GM19395 (cell line): ENCODE measurements at regions not wholly inside any gene's neighbourhood (a gene's known extent, or its start where the extent isn't known, plus 50 kb on each side); places are given as distances from the start of the nearest gene placed in this dataset.
"Not testable (repeated sequence)": the region's sequence is repeated elsewhere in the genome, so short reads cannot be mapped to it uniquely, and the experiment has no call there.

Experiments used
- ATAC-seq: cut with Tn5 transposase; IDR thresholded peaks from one replicate; pipeline ENCODE4 v1.9.1; 2021; ENCODE audit warnings: mild to moderate bottlenecking, moderate library complexity; ENCODE audit not compliant: unreplicated experiment

GRCh38 chr17:30713805-30714204 lies 110.7 kb downstream of the CRLF3 start:
- not testable (repeated sequence) for ATAC-seq

DNA sequence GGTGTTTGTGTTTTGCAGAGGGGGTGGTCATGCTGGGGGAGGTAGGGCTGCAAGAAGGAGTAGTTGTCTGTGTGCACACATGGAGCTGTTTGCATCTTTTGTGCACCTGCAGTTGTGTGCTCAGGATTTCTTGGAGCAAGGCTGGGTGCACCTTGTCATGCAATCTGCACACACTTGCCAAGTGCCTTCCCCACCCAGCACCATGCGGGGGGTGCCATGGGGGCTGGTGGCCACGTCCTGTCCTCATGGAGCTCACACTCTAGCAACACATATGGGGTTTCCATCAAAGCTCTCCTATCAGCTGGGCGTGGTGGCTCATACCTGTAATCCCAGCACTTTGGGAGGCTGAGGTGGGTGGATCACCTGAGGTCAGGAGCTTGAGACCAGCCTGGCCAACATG lies 111.6 kb downstream of the CRLF3 start:
- not testable (repeated sequence) for ATAC-seq

DNA sequence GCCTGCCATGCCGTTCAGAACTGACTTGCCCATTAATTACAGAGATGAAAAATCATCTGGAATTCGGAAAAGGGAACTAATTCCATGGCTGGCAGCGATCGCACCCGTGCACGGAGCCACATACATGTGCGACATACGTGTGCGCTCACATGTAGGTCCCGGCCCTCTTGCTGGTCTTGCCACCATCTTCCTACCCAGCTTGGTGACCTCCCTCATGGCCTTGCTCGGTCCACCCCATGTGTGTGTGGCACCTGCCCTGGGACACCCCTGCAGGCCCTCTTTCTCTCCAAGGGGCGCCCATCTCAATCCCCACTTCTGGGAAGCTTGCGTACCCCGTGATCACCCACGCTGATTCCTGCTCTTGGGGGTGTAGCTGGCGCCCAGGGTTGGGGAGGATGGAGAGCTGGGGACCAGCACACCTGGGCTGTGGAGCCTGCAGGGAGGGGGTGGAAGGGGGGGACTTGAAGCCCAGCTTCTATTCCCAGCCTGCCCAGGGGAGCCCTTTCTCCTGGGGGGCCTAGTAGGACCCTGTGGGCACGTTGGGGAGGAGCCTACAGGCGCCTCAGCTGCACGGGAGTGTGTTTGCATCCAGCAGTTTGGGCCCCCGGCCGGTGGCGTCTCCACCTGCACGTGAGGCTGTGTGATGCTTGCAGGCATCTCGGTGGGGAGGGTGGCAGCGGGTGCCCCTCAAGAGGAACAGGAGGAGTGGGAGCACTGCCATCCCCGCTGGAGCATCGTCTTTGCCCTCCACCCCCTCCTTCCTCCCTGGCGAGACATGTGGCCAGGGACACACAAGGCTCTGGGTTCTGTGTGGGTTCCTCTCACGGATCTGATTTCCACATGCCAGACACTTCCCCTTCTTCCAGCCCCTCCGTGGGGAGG lies 112.6 kb downstream of the CRLF3 start:
- not testable (repeated sequence) for ATAC-seq

DNA sequence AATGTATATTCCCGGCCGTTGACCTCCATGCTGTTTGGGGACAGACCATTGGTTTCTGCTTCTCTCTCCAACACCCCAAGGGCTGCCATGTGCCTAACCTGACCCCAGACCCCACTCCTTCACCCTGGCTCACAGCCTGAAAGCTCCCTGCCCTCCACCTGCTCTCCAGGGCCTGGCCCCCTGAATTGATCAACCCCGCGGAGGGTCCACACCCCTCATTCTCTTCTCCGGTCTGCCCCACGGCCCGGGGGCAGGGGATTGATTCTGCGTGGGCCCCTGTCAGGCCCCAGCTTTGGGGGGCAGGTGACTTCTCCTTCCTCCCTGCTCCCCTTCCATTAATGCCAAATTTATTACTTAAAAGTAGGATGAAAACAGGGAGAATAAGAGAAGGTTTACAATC lies 113.3 kb downstream of the CRLF3 start:
- not testable (repeated sequence) for ATAC-seq

DNA sequence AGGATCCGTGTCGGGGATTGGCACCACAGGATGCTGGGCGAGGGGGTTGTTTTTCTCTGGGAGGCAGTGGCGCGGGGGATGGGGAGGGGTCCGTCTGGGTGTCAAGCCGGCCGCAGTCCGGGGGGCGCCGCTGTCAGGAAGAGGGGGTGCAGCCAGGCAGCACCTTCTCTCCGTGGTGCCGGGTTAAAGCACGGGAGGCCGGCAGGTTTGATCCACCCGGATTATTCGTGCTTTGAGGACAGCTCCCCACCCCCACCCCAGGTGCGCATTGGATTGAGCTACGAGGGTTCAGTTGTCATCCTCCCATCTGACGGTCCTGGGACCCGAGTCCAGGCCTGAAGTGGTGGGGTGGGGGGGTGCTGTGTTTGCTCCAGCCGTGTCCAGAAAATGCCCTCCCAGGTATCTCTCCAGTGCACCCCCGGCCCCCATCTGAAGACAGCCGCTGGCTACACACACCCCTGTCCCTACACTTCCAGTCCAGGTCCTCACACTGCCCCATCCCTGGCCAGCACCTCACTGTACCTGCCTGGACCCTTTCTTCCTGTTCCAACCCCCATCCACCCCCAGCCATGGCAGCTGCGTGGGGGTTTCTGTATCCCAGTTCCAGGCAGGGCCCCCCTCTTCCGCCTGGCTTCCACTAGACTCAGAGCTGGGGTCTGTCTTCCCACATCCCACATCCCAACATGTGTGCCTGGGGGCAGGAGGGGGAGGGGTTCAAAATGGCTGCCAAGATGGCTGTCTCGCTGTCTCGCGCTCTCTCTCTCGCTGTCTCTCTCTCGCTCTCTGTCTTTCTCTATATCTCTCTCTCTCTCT lies 114.0 kb downstream of the CRLF3 start:
- ATAC-seq, result not testable (repeated sequence)

DNA sequence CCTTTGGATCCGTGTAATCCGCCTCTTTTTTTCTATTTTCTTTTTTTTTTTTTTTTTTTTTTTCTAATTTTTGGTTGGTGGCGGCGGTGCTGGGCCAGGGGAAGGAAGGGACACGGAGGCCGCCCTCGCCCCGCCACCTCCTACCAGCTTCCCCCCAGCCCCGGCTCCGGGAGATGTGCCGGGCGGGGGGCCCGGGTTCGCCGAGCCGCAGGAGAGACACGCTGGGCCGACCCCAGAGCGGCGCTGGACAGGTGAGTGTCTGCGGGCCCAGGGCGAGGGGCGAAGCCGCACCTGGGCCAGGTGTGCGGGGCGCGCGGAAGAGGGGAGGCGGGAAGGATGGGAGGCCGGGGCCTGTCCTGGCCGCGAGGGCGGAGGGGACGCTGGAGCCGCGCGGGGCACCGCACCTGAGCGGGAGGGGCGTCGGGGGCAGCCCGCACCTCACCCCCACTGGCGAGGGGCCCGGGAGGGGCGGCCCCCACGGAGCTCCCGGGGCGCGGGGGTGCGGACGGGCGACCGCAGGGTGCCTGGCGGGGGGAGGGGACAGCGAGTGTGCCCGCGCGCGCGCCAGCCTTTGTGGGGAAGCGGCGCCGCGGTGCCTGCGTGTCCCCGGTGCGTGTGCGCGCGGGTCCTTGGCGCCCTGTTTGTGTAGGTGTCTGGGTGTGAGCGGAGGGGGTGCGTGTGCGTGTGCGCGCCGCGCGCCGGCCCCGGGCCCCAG lies 114.8 kb downstream of the CRLF3 start:
- not testable (repeated sequence) for ATAC-seq

DNA sequence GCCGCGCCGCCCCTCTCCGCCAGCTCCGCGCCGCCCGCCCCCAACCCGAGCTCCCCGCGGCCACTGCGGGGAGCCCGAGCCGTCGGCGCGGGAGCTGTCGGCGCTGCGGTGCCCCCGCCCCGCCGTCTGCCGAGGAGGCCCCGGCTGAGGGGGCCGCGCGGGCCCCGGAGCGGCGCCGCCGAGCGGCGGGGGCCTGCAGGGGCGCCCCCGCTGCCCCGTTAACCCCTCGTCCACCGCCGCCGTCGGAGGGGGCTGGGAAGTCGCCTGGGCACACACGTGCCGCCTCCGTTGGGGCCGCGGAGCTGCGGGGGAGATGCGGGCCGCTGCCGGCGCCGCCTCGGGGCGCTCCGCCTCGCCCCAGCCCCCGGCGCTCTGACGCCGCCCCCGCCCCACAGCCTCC lies 115.4 kb downstream of the CRLF3 start:
- not testable (repeated sequence) for ATAC-seq

DNA sequence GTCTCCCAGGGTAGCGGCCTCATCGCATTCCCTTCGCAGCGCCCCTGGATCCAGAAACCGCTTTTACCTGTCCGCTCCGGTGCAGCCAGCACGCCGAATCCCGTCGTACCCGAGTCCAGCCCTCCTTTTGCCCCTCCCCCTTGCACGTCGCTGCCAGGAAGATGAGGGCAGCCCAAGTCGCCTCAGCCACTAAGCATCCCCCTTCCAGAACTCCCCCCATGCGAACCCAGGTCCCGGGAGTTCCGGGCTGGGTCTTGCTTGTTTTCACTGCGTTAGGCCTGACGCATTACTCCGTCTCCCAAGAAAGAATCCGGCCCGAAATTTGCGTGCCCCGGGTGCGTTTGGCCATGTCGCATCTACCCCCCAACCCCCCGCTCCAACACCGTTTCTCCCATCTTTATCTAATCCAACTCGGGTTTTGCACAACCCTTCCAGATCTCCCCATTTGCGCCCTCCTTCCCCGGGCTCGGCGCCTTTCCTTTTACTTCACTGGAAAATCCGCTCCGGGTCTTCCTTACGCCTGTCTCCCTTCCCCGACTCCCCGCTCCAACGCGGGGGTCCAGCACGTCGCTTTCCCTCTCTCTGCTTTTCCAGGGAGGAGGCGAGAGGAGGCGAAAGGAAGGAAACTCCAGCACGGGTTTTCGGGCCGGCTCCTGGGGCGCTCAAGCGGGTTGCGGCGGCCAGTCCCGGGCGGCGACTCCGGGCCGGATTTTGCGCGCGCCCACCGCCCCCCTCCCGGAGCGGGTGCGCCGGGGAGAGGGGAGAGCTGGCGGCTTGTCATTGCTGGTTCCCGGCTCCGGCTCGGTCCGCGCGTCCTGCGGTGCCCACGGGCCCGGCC lies 116.0 kb downstream of the CRLF3 start:
- ATAC-seq, result not testable (repeated sequence)

DNA sequence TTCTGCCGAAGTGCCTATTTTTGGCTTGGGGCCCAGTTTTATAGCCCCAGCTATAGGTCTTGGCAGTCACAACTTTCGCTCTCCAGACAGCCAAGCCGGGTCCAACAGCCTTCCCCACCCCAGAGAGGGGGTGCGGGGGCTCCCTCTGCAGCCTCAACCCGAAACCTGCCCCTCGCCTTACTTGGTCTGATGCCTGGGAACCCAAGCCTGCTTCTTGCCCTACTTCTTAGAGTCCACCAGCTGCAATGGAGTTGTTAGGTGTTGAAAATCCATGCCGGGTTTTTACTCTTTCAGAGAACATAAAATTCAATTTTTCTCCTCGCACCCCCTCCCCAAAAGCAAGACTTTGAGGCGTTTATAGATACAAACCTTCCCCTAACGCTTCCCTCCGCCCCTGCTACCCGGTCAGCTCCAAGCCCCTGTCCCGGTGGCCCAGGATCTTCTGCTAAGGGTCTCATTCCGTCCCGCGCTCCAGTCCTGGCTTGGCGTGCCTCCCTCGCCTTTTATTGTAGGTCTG lies 116.7 kb downstream of the CRLF3 start:
- ATAC-seq, result not testable (repeated sequence)

- not testable (repeated sequence) for ATAC-seq
Observed at GRCh38 chr17:30706461-30707335, 117.8 kb downstream of the CRLF3 start.

GRCh38 chr17:30706004-30706403 lies 118.5 kb downstream of the CRLF3 start:
- ATAC-seq, result not testable (repeated sequence)

DNA sequence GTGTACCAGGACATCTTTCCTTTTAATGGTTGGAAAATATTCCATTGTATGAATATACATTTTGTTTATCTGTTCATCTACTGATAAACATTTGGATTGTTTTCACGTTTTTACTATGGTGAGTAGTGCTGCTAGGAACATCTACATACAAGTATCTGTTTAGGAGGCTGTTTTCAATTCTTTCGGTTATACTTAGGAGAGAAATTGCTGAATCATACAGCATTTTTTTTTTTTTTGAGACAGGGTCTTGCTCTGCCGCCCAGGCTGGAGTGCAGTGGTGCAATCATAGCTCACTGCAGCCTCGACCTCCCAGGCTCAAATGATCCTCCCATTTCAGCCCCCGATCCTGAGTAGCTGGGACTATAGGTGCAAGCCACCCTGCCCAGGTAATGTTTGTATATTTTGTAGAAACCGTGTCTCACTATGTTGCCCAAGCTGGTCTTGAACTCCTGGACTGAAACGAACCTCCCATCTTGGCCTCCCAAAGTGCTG lies 122.9 kb downstream of the CRLF3 start:
- ATAC-seq, result no peak

GRCh38 chr17:30700833-30701232 lies 123.7 kb downstream of the CRLF3 start:
- ATAC-seq, result not testable (repeated sequence)

- ATAC-seq, result not testable (repeated sequence)
Observed at GRCh38 chr17:30697619-30698460, 126.7 kb downstream of the CRLF3 start.

DNA sequence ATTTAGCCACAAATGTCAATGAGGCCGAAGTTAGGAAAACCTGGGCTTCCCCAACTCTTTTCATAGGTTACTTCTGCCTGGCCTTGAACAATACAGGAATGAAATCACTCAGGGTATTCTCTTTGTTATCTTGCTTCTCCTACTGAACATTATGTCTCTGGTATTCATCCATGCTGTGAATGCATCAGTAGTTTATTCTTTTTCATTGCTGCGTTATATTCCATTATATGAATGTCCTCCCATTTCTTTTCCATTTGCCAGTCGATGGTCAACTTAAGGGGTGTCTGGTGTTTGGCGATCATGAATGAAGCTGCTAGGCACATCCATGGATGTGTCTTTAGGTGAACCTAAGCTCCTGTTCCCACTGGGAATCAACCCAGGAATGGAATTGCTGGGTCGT lies 128.3 kb downstream of the CRLF3 start:
- no peak for ATAC-seq

DNA sequence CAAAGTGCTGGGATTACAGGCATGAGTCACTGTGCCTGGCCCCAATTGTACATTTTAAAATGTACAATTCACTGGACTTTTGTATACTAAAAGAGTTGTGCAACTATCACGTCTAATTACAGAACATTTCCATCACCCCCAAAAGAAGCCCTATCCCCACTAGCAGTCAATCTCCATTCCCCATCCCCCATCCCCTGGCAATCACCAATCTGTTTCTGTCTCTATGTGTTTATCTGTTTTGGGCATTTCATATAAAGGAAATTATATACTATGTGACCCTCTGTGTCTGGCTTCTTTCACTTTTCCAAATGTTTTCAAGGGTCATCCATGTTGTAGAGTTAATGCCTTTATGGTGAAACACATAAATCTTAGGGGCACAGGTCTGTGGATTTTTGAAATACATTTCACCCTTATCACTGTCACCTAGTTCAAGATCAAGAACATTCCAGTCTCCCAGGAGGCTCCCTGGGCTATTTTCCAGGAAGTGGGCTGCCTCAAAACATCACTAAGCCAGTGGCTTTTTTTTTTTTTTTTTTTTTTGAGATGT lies 129.2 kb downstream of the CRLF3 start:
- not testable (repeated sequence) for ATAC-seq

DNA sequence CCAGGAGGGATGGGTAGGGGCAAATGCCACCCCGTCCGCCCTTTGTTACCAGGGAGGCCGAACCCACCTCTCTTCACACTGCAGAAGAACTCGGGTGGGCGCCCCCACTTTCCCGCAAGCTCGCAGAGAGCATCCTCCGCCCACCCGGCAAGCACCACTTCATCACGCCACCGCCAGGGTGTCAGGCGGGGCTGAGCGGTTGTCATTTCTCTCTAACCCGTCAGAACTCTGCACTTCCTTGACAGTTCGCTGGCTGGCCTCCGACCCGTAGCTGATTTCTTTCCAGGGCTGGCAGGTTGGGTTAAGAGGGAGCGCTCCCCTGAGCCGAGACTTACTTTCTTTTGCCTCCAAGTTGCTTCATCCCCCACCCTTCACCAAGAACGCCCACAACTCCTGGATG lies 130.7 kb downstream of the CRLF3 start:
- ATAC-seq, result not testable (repeated sequence)
